Right lobe of liver (tissue), 4 donors: ENCODE measurements at regions not wholly inside any gene's neighbourhood (a gene's known extent, or its start where the extent isn't known, plus 50 kb on each side); places are given as distances from the start of the nearest gene placed in this dataset.

ENCODE experiments used
- CTCF ChIP-seq, 4 donors: fragments of 200-600 bp in 3 of 4; fragments of 450-650 bp in 1 of 4; IDR thresholded peaks; one replicate each; pipeline versions ENCODE4 v1.5.1 to v1.8.0; 2016 to 2022; ENCODE audit warnings: antibody characterized with exemption in 4 of 4, mild to moderate bottlenecking in 2 of 4
- POLR2A ChIP-seq: fragments of 450-650 bp; IDR thresholded peaks from one replicate; pipeline ENCODE4 v1.6.1; 2017; ENCODE audit warnings: antibody characterized with exemption, mild to moderate bottlenecking
- donor health status: DM: no; HTN: no; CAD: no.
- donor health status: DM: no; HTN: no; CAD: no.
- donor health status: DM: no; HTN: yes; CAD: no.

GRCh38 chr4:137688651-137689050 is 156.4 kb upstream of the PCDH18 start:
- TF ChIP-seq CTCF (IDR thresholded peaks at IDR 0.05) (no peak), POLR2A (no peak)
